Activated CD4-positive, alpha-beta T cell treated with anti-CD3 and anti-CD28 coated beads, Interleukin-2, amount 50 U/mL, for 24 hours (primary cell): ENCODE measurements at regions not wholly inside any gene's neighbourhood (a gene's known extent, or its start where the extent isn't known, plus 50 kb on each side); places are given as distances from the start of the nearest gene placed in this dataset.

Experiments used
- DNase-seq, 2 donors: peaks; one replicate each; pipeline ENCODE4 v3.0.0-alpha.2; 2020; ENCODE audit warnings: low read depth in 1 of 2, low spot score in 1 of 2

DNA sequence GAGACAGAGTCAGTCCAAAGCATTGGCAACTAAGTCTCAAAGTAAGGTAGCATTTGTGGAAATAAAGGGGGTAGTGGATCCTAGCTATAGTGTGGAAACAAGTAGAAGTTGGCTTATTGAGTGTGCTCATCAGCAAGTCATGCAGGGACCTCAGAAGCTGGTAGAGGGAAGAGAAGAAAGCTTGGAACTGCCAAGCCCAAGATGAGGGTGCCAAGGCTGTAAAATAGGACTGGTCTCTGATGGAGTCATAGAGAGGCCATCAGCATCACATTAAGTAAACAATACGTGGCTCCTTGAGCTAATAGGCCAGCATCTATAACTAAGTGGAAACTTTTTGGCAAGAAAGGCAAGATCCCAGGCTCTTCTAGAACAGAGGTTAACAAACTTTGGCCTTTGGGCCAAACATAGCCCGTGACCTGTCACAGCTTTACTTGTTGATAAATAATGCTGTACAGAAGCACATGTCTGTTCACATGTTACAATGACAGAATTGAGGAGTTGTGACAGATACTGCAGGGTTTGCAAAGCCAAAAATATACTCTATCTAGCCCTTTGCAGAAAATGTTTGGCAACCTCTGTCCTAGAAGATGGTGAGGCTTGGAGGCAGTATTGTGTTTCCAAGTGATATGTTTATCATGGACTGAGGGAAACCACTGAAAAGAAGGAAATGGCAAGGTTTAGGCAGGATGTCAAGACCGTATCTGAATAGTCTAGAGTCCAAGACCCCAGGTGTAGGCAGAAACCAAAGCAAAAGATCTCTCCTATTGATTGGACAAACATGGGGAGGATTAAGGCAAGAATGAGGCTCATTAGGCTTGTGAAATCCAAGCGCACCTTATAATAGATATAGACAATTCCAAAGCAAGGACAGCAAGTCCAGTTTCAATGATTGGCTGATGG lies 62.5 kb upstream of the CD44 start:
- DNase-seq = no peak

DNA sequence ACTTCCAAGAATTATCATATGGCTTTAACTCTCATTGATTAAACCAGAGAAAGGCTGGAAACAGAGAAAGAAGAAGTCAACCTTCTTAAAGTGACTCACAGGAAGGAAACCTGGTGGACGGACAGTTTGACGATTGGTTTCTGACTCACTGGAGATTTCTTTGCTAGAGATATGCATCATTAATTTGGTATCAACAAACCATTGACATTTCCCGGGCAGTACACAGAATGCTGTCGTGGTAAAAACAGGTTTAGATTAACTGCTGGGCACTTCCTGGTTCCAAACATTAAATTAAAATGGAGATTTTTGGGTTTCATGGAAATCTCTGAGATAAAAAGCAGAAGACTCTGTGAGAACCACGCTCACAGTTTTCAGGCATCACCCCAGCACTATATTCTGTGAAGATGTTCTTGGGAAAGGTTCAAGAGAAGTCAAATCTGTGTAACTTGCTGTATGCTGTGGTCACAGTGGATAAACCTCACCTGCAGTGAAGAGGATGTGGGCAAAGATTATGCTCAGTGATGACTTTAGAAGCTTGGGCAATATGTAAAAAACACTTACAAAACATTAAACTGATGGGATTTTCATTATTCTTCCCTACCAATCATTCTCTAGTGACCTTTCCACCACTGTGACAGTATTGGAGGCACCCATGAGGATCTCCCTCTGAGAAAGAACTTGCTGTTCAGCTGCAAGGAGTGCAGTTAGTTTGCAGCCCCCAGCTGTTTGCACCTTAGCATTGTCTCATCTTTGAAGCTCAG lies 61.1 kb upstream of the CD44 start:
- peak in 1 of 2 donors; percentile 57 for DNase-seq

DNA sequence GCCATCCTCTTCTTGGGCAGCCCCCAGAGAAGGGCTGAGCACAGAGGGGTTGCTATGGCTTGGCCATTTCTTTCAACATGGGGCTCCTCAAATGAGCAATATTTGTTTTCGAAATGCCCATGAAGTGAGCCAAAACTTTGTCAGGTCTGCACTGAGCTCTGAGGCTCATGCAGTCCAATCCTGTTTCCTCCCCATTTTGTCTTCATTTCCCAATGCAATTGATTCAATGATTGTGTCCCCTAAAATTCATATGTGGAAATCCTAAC lies 60.6 kb upstream of the CD44 start:
- no peak for DNase-seq

DNA sequence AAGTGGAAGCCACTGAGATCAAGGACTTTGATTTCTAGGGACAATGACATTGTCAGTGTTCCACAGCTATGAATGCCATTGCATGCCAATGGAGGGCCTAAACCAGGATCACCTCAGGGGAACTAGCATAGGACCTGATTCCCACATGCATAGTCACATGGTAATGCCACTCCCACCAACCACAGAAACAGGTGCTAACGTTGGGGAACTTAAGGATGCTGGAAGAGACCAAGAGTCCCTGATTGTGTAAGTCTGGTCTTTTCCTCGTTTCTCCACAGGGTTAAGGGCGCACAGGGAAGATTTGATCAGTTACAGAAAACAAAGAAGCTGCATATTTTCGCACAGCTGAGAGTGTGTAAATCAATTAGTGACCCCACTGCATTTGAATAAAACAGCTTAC lies 59.4 kb upstream of the CD44 start:
- DNase-seq = no peak

DNA sequence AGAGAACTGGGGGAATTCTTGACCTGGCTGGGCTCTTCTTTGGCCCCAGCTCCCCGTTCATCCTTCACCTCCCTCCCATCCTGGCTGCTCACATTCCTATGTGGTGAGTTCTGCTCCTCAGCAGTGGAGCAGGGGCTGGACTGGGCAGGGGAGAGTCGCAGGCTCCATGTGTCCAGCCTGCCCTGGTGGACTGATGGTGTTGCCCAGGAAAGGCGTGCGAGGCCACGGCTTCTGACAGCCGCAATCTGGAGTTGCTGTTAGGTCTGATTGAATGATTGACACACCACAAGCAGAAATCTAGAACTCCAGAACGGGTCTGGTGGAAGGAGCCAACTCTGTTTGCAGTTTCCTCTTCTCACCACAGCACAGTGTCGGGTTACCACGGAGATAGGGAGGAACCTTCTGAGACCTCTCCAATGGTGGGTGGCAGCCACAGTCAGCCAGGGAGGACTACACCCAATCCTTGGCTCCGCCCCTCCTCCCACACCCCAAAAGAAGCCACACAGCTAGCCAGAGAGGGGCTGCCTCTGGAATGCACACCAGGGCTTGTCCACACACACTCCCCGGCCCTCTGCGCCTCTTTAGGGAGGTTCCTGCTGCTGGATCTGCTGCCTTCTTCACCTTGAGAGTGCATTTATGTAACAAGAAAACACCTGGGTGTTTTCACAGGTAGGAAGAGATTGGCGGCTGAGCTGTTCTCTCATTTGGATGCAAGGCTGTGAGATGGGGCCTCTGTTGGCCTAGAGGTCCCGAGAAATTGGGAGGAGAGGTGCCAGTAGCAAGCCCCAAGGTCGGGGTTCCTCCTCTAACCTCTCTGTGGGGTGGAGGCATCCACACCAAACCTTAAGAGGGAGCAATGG lies 56.4 kb upstream of the CD44 start:
- peak; percentile 46 to 67 for DNase-seq

DNA sequence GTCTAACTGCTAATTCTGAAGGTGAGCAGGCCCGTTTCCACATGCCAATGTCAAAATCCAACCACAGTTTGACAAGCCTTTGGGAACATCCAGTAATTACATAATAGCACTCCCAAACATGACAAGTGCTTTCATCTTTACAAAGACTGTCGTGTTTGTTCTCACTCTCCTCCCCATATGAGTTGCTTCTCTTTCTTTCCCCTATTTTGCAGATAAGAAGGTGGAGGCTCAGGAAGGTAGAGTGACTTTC lies 55.9 kb upstream of the CD44 start:
- no peak for DNase-seq

DNA sequence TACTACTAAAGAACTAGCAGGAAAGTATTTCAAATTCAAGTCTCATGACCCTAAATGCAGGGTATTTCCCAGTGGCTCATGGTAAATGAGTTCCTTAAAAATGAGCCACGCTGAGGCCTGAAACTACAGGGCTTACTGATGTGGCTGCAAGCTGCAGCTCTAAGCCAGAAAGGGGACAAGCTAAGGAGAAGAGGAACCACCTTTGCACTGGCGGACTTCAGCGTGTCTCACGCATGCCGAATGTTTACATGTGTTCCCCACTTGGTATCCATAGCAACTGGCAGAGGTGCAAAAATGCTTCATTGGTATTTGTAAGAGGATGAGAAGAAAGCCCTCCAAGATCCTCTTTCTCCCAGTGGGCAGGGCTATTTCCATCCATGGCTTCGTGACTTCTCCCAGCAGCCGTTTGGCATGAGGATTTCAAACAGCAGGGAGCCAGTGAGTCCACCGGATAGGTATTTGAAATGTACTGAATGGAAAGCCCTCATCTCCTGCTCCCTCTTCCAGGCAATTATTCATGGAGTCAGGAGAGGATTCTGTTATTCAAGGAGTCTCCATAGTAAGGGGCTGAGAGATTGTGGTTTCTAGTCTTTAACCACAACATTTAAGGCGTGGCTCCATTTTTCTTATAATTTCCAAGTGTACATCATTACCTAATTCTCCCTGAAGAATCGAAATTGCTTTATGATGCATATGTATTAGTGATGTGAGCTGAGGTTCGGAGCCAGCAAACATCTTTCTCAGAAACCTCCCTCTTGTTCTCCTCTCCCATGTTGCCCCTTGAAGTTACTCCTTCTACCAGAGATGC lies 55.3 kb upstream of the CD44 start:
- peak in 1 of 2 donors; percentile 66 for DNase-seq

DNA sequence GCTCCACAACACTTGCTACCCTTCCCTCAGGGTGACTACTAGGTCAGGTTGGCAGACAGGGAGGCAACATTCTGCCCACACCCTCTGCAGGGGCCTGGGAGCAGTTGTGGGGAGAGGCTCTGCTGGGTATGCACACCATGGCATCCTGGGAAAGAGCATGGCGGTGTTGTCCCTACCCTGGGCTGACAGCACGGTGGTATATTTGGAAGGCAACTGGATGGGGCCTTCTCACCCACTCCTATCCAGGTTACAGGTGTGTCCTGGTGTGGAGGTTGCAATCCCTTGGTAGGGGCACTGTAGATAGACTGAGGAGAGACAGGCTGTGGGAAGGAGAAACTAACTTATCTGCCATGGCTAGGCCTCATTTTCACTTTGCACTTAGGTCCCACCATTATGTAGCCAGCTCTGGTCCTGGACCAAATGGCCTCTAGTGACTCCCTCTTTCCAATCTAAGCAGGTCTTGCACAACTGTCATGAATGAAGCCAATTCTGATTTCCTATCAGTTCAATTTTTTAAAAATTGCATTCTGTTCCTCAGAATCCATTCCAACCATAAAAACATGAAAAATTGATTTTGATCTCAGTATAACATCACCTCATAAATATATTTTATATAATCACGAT lies 54.0 kb upstream of the CD44 start:
- DNase-seq = no peak

DNA sequence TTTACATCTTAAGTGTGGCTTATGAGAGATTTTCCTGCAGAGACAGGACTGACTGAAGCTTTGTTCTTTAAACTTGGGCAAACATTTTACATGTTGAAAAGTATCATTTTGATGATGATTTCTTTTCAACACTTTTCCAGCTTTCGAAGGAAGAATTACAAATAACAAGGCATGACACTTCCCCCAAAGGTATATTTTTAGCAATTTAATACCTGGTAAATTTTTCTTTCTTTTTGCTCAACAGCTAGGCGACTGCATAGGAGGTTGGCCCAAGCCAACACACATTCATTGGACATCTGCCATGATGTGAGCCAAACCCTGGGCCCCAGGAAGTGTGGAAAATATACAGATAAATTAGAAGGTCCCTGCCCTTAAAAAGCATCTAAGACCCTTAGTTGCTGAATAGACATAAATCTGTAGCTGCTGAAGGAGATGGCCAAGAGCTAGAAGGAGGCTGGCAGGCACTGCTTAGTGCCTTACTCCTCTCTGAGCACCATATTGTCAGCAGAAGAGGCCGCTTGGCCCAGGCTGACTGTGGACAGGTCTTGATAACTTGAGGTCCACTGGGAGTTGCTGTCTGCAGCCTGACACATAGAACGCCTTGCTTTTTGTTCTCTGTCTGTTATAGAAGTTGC lies 53.3 kb upstream of the CD44 start:
- DNase-seq = no peak

DNA sequence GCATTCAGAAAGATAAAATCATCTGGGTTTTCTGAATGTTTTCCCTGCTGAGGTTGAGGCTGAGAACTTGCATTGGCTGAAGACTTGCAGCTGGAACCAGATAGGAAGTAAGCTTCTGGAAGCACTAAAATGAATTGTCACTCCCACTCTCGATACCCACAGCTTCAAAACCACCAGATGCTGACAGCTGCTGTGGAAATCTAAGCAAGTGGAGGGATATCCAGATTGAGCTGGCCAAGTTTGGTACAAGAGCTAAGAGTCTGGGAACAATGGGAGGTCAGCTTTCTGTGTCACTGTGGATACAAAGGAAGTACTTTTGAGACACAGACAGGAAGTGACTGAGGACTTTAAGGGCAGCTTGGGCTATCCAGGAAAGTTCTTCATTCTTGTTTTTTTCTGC lies 51.3 kb upstream of the CD44 start:
- no peak for DNase-seq

DNA sequence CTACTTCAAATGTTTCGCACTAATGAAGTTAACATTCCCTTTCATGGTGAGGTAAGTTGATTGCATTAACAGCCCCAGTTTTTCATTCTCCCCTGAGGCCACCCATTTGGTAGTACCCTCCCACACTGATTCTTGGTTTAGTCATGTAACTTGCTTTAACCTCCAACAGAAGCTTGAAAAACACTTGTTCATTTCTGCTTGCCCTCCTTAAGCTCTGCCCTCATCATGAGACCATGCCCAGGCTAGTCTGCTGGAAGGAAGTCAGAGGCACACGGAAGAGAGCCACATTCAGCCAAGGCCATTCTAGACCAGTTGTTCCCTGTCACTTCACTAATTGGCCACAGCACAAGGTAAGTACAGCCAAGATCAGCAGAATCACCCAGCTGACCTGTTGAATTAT lies 50.7 kb upstream of the CD44 start:
- no peak for DNase-seq

DNA sequence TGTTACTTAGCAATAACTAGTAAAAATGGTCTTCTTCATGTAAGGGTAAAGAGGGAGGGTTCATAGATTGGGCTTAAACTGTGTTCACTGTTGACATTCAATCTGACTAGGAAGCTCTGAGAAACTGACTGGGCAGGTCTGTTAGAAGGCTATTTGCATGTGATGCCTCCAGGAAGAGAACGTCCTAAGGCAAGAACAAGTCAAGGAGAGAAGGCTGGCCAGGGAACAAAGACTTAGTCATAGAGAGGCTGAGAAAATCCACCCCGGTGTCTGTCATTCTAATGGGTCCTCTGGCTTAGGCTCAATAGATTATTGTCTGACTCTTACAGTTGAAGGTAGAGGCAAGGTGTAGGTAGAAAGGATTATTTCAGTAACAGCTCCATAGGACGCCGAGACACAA lies 50.3 kb upstream of the CD44 start:
- DNase-seq = no peak
